Astrocyte (in vitro differentiated cells and primary cell): ENCODE measurements at regions not wholly inside any gene's neighbourhood (a gene's known extent, or its start where the extent isn't known, plus 50 kb on each side); places are given as distances from the start of the nearest gene placed in this dataset.

Experiments
- EZH2 ChIP-seq: IDR thresholded peaks from 2 replicates; pipeline ENCODE4 v1.6.1; 2012; ENCODE audit warnings: mild to moderate bottlenecking, low read length, inconsistent platforms; ENCODE audit not compliant: insufficient read depth
- TF ChIP-seq, protein P1 (sequence below): IDR thresholded peaks from 2 replicates; pipeline ENCODE4 v1.5.1; 2011; ENCODE audit warnings: low read depth, mild to moderate bottlenecking, inconsistent platforms, low read length, moderate library complexity; ENCODE audit not compliant: insufficient read depth

DNA sequence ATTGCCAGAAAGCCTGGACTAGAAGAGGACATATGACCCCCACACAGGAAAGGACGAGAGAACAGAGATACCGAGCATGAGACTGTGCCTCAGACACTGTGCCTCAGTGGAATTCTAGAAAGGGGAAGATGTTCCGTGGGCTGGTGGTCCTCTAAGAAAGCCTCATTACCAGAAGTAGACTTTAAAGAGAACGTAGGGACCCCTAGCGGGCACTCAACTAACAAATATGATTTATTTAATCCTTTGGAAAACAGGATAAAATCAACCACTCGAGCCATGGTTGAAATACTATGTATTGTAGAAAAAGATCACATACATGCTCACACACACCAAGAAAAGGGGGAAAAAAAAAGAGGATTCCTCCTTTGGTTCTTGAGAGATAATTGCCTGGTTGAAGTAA, 701.2 kb upstream of the SORCS1 start:
- TF ChIP-seq EZH2, result no peak
- TF ChIP-seq, protein P1, sequence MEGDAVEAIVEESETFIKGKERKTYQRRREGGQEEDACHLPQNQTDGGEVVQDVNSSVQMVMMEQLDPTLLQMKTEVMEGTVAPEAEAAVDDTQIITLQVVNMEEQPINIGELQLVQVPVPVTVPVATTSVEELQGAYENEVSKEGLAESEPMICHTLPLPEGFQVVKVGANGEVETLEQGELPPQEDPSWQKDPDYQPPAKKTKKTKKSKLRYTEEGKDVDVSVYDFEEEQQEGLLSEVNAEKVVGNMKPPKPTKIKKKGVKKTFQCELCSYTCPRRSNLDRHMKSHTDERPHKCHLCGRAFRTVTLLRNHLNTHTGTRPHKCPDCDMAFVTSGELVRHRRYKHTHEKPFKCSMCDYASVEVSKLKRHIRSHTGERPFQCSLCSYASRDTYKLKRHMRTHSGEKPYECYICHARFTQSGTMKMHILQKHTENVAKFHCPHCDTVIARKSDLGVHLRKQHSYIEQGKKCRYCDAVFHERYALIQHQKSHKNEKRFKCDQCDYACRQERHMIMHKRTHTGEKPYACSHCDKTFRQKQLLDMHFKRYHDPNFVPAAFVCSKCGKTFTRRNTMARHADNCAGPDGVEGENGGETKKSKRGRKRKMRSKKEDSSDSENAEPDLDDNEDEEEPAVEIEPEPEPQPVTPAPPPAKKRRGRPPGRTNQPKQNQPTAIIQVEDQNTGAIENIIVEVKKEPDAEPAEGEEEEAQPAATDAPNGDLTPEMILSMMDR, result no peak
